Astrocyte of the cerebellum (primary cell): ENCODE measurements at regions not wholly inside any gene's neighbourhood (a gene's known extent, or its start where the extent isn't known, plus 50 kb on each side); places are given as distances from the start of the nearest gene placed in this dataset.

Source experiments
- DNase-seq: peaks from one replicate; pipeline ENCODE4 v3.0.0-alpha.2; 2011; ENCODE audit warnings: low read depth
- H3K4me3 ChIP-seq: 2 replicates; pipeline ENCODE4 v1.5.1; 2011; ENCODE audit warnings: mild to moderate bottlenecking, low read depth, low read length, moderate library complexity
- in situ Hi-C: cut with HindIII; loops from 2 replicates; pipeline ENCODE4 v1.10.0; 2017; ENCODE audit warnings: low sequenced_read_pairs
- TF ChIP-seq, protein P1 (sequence below): IDR thresholded peaks from 2 replicates; pipeline ENCODE4 v1.5.1; 2012; ENCODE audit warnings: low read length, low read depth, moderate library complexity, mild to moderate bottlenecking; ENCODE audit errors: missing control alignments

DNA sequence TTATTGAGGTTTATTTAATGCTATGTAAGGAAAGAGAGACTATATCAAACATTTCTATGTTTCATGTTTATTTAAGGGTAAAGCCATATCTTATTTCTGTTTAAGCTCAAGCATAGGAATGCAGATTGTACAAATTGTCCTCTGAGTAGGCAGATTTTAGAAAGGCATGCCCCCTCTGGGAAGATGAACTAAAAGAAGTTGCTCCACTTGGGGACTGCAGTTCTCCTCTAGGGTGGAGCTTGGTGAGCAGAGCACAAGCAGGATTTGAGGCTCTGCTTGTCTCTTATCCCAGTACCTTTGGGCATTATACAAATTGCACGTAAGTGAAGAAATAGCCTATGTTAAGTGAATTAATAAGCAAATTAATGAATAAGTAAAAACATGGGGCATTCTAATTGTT lies 96.2 kb upstream of the PDE3A start:
- in situ Hi-C loops = no loop called here
- H3K4me3 ChIP-seq = no peak overlapping the region
- TF ChIP-seq, protein P1, sequence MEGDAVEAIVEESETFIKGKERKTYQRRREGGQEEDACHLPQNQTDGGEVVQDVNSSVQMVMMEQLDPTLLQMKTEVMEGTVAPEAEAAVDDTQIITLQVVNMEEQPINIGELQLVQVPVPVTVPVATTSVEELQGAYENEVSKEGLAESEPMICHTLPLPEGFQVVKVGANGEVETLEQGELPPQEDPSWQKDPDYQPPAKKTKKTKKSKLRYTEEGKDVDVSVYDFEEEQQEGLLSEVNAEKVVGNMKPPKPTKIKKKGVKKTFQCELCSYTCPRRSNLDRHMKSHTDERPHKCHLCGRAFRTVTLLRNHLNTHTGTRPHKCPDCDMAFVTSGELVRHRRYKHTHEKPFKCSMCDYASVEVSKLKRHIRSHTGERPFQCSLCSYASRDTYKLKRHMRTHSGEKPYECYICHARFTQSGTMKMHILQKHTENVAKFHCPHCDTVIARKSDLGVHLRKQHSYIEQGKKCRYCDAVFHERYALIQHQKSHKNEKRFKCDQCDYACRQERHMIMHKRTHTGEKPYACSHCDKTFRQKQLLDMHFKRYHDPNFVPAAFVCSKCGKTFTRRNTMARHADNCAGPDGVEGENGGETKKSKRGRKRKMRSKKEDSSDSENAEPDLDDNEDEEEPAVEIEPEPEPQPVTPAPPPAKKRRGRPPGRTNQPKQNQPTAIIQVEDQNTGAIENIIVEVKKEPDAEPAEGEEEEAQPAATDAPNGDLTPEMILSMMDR = no peak
- DNase-seq = no peak

DNA sequence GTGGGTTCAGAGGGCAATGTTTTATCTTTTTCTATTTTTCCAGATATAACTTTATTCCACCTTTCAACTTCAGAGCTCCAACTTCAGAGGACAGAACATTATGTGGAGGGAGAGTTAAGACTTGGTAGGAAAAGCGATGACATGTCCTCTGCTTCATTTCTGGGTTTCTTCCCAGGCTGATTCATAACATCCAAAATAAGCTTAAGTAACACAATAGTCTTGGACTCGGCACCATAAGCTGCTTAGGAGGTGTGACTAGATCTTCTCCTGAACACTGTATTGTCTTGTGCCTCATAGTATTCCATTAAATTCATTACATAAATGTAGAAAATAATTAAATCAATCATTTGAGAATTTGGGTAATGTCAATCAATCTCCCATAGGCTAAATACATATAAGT lies 95.5 kb upstream of the PDE3A start:
- H3K4me3 ChIP-seq = no peak overlapping the region
- in situ Hi-C loops = no loop called here
- TF ChIP-seq, protein P1 = no peak
- no peak for DNase-seq

DNA sequence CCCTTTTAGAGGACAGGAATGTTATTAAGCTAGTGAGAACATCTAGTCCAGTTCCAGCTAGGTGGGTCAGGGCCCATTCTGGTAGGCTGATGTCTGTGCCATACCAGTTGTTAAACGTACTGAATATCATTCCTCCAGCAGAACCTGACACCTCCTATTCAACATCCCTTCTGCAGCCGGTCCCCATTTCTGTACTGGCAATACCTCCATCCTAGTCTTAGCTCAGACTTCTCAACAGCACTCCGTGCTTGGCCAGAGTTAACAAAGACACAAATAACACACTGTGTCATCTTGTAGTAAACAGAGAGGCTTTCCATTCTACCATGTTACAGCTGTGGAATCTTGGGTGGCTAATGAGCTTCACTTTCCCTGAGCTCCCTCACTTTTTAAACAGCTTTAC lies 94.3 kb upstream of the PDE3A start:
- no peak overlapping the region for H3K4me3 ChIP-seq
- in situ Hi-C loops = no loop called here
- DNase-seq = no peak
- TF ChIP-seq, protein P1 = no peak

DNA sequence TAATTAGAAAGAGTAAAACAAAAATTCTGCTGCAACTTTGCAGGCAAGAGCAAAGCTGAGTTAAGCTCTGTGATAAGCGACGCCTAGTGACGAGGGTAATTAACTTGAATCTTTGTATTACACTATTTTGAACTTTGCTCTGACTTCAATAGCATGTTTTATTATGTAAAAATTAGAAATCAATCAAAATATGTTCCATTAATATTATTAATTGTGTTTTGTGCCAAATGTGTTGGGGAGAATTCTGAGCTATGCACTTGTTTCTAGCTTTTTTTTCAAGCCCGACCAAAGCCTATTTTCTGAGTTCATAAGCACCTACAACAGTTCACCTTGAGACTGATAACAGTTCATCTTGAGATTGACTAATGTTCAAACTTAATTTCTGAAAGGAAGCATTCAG lies 90.1 kb upstream of the PDE3A start:
- DNase-seq = no peak
- H3K4me3 ChIP-seq = no peak overlapping the region
- TF ChIP-seq, protein P1 = no peak
- in situ Hi-C loops = no loop called here

DNA sequence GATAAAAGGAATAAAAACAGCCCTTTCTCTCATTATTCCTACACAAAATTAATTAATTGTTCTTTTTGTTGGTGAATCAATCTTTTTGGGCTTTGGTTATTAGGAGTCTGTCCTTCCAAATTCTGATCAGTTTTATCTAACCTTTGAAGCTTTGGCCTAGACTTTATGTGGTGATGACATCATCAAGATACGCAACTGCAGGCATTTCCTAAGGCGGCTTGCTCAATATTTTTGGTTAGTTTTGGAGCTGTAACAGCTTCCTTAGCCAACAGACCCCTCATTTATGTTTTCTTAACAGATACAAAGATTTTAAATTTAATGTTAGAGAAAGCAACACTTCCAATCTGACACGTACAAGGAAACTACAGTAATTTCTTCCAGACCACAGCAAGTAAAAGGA lies 87.8 kb upstream of the PDE3A start:
- in situ Hi-C loops = no loop called here
- no peak overlapping the region for H3K4me3 ChIP-seq
- no peak for DNase-seq
- TF ChIP-seq, protein P1 = no peak

DNA sequence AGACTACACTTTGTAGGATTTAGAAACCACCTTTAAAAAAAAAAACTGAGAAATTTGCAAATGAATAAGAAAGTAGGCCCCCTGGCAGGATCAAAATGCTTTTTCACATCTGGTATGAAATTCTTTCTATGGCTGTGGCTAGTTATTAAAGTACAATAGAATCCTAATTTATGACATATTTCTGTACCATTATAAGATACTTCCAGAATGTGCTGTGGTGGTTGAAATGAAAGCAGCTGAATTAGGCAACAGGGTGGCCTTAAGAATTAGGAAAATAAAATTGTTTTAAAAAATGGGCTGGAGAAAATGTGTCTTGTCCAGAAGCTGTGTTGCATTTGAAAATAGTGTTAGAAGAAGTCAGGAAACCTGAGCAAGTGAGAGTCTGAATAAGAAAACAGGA lies 85.9 kb upstream of the PDE3A start:
- DNase-seq = peak; percentile 52
- no peak overlapping the region for H3K4me3 ChIP-seq
- TF ChIP-seq, protein P1 = no peak
- in situ Hi-C loops = no loop called here

DNA sequence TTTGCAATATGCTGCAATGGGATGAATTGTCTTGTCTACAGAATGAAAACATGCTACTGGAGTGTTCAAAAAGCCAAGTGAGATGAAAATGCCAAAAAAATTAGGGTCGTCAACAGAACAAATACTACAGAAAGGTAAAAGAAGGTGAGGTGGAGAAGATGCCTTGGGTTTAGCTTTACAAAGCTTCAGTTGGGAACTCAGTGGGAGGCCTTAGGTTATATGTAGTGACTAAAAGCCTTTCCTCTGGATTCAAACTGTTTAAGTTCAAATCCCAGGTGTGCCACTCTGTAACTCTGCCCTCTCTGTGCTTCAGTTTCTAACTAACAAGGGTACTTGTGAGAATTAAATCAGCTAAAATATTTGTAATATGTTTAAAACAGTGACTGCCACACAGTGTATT lies 84.9 kb upstream of the PDE3A start:
- in situ Hi-C loops = no loop called here
- DNase-seq = no peak
- no peak overlapping the region for H3K4me3 ChIP-seq
- TF ChIP-seq, protein P1 = no peak
